ENCODE measurements at regions not wholly inside any gene's neighbourhood (a gene's known extent, or its start where the extent isn't known, plus 50 kb on each side); places are given as distances from the start of the nearest gene placed in this dataset.
A peak's percentile ranks its signal among the peaks of the same experiment; 100 is the strongest.

GRCh38 chr2:74739129-74739528 is 85.1 kb downstream of the SEMA4F start:
- no peaks in the 10 kb centered on the region for H3K36me3 Mint-ChIP-seq (ENCODE audit: insufficient read depth, unreplicated experiment)
- no peak for TF ChIP-seq CTCF (IDR thresholded peaks at IDR 0.05; ENCODE audit: unreplicated experiment)
- no peak overlapping the region for H3K27ac Mint-ChIP-seq (ENCODE audit: unreplicated experiment)
- BruUV-seq (replicated peaks): no TSS peak
- H3K4me3 Mint-ChIP-seq (ENCODE audit: low read depth, unreplicated experiment): no peak overlapping the region
- no peak for DNase-seq
- CTCF ChIA-PET: interaction anchor here (0.6 kb wide), 1 partner anchor 169 kb away, joined by 3 read pairs; no protein-coding TSS in a partner anchor
- peaks cover 56% of the 10 kb centered on the region for H3K4me1 Mint-ChIP-seq (ENCODE audit: low read depth, unreplicated experiment)
- intact Hi-C loops (cut with micrococcal nuclease; ENCODE audit: unreplicated experiment): no loop called here
- no peaks in the 10 kb centered on the region for H3K27me3 Mint-ChIP-seq (ENCODE audit: unreplicated experiment)
- H3K9me3 Mint-ChIP-seq (ENCODE audit: low read depth, unreplicated experiment): peaks cover 8% of the 10 kb centered on the region

- Mint-ChIP-seq H3K9me3 (ENCODE audit: low read depth, unreplicated experiment) (peaks cover 8% of the 10 kb centered on the region), H3K4me3 (ENCODE audit: low read depth, unreplicated experiment) (no peak overlapping the region), H3K36me3 (ENCODE audit: insufficient read depth, unreplicated experiment) (no peaks in the 10 kb centered on the region), H3K4me1 (ENCODE audit: low read depth, unreplicated experiment) (peaks cover 50% of the 10 kb centered on the region), H3K27me3 (ENCODE audit: unreplicated experiment) (no peaks in the 10 kb centered on the region), H3K27ac (ENCODE audit: unreplicated experiment) (no peak overlapping the region)
- no TSS peak for BruUV-seq (replicated peaks)
- CTCF ChIA-PET: no interaction called here
- TF ChIP-seq CTCF (IDR thresholded peaks at IDR 0.05; ENCODE audit: unreplicated experiment): no peak
- intact Hi-C loops (cut with micrococcal nuclease; ENCODE audit: unreplicated experiment): loop anchor here (1.0 kb wide), 1 partner anchor 22 kb away; no protein-coding TSS in a partner anchor
- no peak for DNase-seq
Measured at GRCh38 chr2:74739733-74740241, 85.7 kb downstream of the SEMA4F start.

DNA sequence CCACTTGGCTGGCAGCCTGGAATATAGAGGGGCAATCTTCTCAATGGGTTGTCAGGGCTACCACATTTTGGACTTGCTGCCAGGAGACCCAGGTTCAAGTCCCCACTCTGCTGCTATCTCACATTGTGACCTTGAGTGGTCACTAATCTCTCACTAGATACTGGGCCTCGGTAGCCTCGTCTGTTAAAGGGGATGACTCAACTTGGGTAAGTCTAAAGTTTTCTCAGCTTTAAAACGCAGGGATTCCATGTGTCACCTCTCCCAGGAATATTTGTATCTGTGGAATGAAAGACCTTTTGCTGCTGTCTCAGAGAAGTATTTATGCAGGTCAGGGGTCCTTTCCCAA is 86.3 kb downstream of the SEMA4F start:
- no peak for TF ChIP-seq CTCF (IDR thresholded peaks at IDR 0.05; ENCODE audit: unreplicated experiment)
- no peak for DNase-seq
- Mint-ChIP-seq H3K27ac (ENCODE audit: unreplicated experiment) (peak overlapping the region; percentile 67), H3K27me3 (ENCODE audit: unreplicated experiment) (no peaks in the 10 kb centered on the region), H3K4me3 (ENCODE audit: low read depth, unreplicated experiment) (peak overlapping the region; percentile 38), H3K4me1 (ENCODE audit: low read depth, unreplicated experiment) (peaks cover 44% of the 10 kb centered on the region), H3K9me3 (ENCODE audit: low read depth, unreplicated experiment) (peaks cover 8% of the 10 kb centered on the region), H3K36me3 (ENCODE audit: insufficient read depth, unreplicated experiment) (no peaks in the 10 kb centered on the region)
- intact Hi-C loops (cut with micrococcal nuclease; ENCODE audit: unreplicated experiment): loop anchor here (1.0 kb wide), 1 partner anchor 23 kb away; no protein-coding TSS in a partner anchor
- CTCF ChIA-PET: interaction anchor here (0.5 to 0.6 kb wide), 2 partner anchors 21 to 114 kb away, joined by 3 read pairs; no protein-coding TSS in a partner anchor
- BruUV-seq (replicated peaks): no TSS peak

- DNase-seq: peak; percentile 86
- Mint-ChIP-seq H3K27me3 (ENCODE audit: unreplicated experiment) (no peaks in the 10 kb centered on the region), H3K36me3 (ENCODE audit: insufficient read depth, unreplicated experiment) (no peaks in the 10 kb centered on the region), H3K27ac (ENCODE audit: unreplicated experiment) (peak overlapping the region; percentile 67), H3K4me1 (ENCODE audit: low read depth, unreplicated experiment) (peaks cover 40% of the 10 kb centered on the region), H3K4me3 (ENCODE audit: low read depth, unreplicated experiment) (peak overlapping the region; percentile 38), H3K9me3 (ENCODE audit: low read depth, unreplicated experiment) (peaks cover 8% of the 10 kb centered on the region)
- intact Hi-C loops (cut with micrococcal nuclease; ENCODE audit: unreplicated experiment): loop anchor here (1.0 kb wide), 1 partner anchor 24 kb away; no protein-coding TSS in a partner anchor
- BruUV-seq (replicated peaks): no TSS peak
- no peak for TF ChIP-seq CTCF (IDR thresholded peaks at IDR 0.05; ENCODE audit: unreplicated experiment)
- CTCF ChIA-PET: interaction anchor here (0.5 to 0.6 kb wide), 3 partner anchors 10 to 113 kb away, joined by 3 to 6 read pairs (median 3); no protein-coding TSS in a partner anchor
Measured at GRCh38 chr2:74740741-74741431, 86.8 kb downstream of the SEMA4F start.

Measured in Calu3 (cell line).